Esophagus squamous epithelium (tissue), 4 donors: ENCODE measurements at regions not wholly inside any gene's neighbourhood (a gene's known extent, or its start where the extent isn't known, plus 50 kb on each side); places are given as distances from the start of the nearest gene placed in this dataset.
"Not testable (repeated sequence)": the region's sequence is repeated elsewhere in the genome, so short reads cannot be mapped to it uniquely, and the experiment has no call there.

Experiments
- CTCF ChIP-seq, 6 experiments: fragments of 450-650 bp in 4 of 6; fragments of 200-600 bp in 2 of 6; sonication (generic) in 2 of 6; IDR thresholded peaks; one replicate each; pipeline ENCODE4 v1.5.1; 2016 to 2019; ENCODE audit warnings: antibody characterized with exemption in 6 of 6, mild to moderate bottlenecking in 4 of 6, moderate library complexity in 4 of 6
- POLR2A ChIP-seq, 4 donors: fragments of 450-650 bp; IDR thresholded peaks; one replicate each; pipeline ENCODE4 v1.6.1; 2017; ENCODE audit warnings: antibody characterized with exemption in 4 of 4, mild to moderate bottlenecking in 4 of 4, moderate library complexity in 3 of 4

- not testable (repeated sequence) for TF ChIP-seq POLR2A, CTCF (IDR thresholded peaks at IDR 0.05)
Measured at GRCh38 chr4:180360113-180360512, 1883.1 kb upstream of the TENM3 start.
